ENCODE measurements at regions not wholly inside any gene's neighbourhood (a gene's known extent, or its start where the extent isn't known, plus 50 kb on each side); places are given as distances from the start of the nearest gene placed in this dataset.

DNA sequence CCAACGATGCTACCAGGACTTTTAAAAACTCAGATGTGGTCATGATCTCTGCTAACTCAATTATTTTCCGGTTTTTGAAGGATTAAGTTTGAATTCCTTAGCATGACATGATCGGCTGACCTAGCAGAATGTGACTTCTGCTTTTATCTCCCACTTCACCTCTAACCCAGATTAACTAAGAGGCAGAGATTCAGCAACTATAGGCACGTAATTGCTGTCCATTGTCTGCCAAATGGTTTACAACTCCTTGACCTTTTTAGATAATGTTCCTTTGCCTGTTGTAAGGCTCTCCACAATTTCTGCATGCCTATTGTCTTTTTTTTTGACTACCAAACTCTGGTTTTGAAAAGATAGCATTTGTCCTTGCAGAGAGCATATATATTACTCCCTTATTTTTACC, 268.2 kb downstream of the BRINP1 start:
- TF ChIP-seq, protein P1, sequence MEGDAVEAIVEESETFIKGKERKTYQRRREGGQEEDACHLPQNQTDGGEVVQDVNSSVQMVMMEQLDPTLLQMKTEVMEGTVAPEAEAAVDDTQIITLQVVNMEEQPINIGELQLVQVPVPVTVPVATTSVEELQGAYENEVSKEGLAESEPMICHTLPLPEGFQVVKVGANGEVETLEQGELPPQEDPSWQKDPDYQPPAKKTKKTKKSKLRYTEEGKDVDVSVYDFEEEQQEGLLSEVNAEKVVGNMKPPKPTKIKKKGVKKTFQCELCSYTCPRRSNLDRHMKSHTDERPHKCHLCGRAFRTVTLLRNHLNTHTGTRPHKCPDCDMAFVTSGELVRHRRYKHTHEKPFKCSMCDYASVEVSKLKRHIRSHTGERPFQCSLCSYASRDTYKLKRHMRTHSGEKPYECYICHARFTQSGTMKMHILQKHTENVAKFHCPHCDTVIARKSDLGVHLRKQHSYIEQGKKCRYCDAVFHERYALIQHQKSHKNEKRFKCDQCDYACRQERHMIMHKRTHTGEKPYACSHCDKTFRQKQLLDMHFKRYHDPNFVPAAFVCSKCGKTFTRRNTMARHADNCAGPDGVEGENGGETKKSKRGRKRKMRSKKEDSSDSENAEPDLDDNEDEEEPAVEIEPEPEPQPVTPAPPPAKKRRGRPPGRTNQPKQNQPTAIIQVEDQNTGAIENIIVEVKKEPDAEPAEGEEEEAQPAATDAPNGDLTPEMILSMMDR (IDR thresholded peaks at IDR 0.05) = no peak
- TF ChIP-seq ELK1 (IDR thresholded peaks at IDR 0.05; ENCODE audit: low read depth, low read length) (no peak), FOSL2 (IDR thresholded peaks at IDR 0.05) (no peak), FOSL2 (CRISPR knock-in tag; IDR thresholded peaks at IDR 0.05) (no peak), POLR2A (IDR thresholded peaks at IDR 0.05; ENCODE audit: low read length) (no peak), USF2 (IDR thresholded peaks at IDR 0.05) (no peak), EP300 (IDR thresholded peaks at IDR 0.05) (no peak), KDM1A (IDR thresholded peaks at IDR 0.05; ENCODE audit: low read depth) (no peak), HDAC2 (IDR thresholded peaks at IDR 0.05) (no peak), RAD21 (conservative IDR thresholded peaks at IDR 0.05 in 1 of 2, IDR thresholded peaks at IDR 0.05 in 1 of 2) (no peak), JUNB (IDR thresholded peaks at IDR 0.05) (no peak), SMC3 (IDR thresholded peaks at IDR 0.05) (no peak), SREBF2 (IDR thresholded peaks at IDR 0.05) (no peak)
- TF ChIP-seq, protein P2, sequence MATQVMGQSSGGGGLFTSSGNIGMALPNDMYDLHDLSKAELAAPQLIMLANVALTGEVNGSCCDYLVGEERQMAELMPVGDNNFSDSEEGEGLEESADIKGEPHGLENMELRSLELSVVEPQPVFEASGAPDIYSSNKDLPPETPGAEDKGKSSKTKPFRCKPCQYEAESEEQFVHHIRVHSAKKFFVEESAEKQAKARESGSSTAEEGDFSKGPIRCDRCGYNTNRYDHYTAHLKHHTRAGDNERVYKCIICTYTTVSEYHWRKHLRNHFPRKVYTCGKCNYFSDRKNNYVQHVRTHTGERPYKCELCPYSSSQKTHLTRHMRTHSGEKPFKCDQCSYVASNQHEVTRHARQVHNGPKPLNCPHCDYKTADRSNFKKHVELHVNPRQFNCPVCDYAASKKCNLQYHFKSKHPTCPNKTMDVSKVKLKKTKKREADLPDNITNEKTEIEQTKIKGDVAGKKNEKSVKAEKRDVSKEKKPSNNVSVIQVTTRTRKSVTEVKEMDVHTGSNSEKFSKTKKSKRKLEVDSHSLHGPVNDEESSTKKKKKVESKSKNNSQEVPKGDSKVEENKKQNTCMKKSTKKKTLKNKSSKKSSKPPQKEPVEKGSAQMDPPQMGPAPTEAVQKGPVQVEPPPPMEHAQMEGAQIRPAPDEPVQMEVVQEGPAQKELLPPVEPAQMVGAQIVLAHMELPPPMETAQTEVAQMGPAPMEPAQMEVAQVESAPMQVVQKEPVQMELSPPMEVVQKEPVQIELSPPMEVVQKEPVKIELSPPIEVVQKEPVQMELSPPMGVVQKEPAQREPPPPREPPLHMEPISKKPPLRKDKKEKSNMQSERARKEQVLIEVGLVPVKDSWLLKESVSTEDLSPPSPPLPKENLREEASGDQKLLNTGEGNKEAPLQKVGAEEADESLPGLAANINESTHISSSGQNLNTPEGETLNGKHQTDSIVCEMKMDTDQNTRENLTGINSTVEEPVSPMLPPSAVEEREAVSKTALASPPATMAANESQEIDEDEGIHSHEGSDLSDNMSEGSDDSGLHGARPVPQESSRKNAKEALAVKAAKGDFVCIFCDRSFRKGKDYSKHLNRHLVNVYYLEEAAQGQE (IDR thresholded peaks at IDR 0.05) = no peak
- TF ChIP-seq, protein P3, sequence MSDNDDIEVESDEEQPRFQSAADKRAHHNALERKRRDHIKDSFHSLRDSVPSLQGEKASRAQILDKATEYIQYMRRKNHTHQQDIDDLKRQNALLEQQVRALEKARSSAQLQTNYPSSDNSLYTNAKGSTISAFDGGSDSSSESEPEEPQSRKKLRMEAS (IDR thresholded peaks at IDR 0.05) = no peak

All from A549 (cell line).